HCT116 (cell line): ENCODE measurements at regions not wholly inside any gene's neighbourhood (a gene's known extent, or its start where the extent isn't known, plus 50 kb on each side); places are given as distances from the start of the nearest gene placed in this dataset.

Source experiments
- ATAC-seq: fragments of 200-7000 bp; cut with Tn5 transposase; 2 replicates; pipeline ENCODE4 v1.9.1; 2020; ENCODE audit warnings: mild to moderate bottlenecking, moderate library complexity
- BruUV-seq: library from RNA; stranded (reverse); fragments of 400-500 nt; replicated peaks from 2 replicates; lab custom pipeline; 2021; lab: Mats Ljungman, UMichigan
- CTCF ChIA-PET: fragments of 300-600 bp; sonication (Branson Sonifier 250); formaldehyde crosslinking; loops from one replicate; lab custom pipeline; 2021; ENCODE audit warnings: antibody characterized with exemption; lab: Charles Lee
- POLR2A ChIA-PET: fragments of 300-600, 350-600 bp; sonication (Branson Sonifier 250); formaldehyde crosslinking; loops from one replicate; lab custom pipeline; 2021; ENCODE audit warnings: antibody characterized with exemption; lab: Charles Lee
- RAD21 ChIA-PET, 2 experiments: fragments of 300-600 bp; sonication (Branson Sonifier 250); formaldehyde crosslinking; loops; one replicate each; lab custom pipeline; 2023; ENCODE audit warnings: low total read pairs in 2 of 2; ENCODE audit not compliant: uncharacterized antibody in 2 of 2, unreplicated experiment in 2 of 2, low non-redundant PET in 1 of 2; lab: Charles Lee
- DNase-seq: peaks from one replicate; pipeline ENCODE4 v3.0.0-alpha.2; 2010; ENCODE audit warnings: low read depth, low spot score
- H2AFZ ChIP-seq: fragments of 200-600 bp; shearing (Covaris generic), sonication (generic); 2 replicates; pipeline ENCODE4 v1.6.1; 2017; ENCODE audit warnings: low read depth, mixed run types, mixed read lengths, antibody characterized with exemption, low read length; ENCODE audit not compliant: poor library complexity, severe bottlenecking
- H3K27ac ChIP-seq: 2 replicates; pipeline ENCODE4 v1.5.1; 2012; ENCODE audit warnings: low read depth, low read length
- H3K27me3 ChIP-seq: fragments of 200-600 bp; sonication (generic); 2 replicates; pipeline ENCODE4 v1.6.1; 2016; ENCODE audit warnings: mixed run types, low read length, mixed read lengths; ENCODE audit not compliant: insufficient read depth
- H3K36me3 ChIP-seq, 2 experiments: fragments of 200-500 bp in 1 of 2; fragments of 200-600 bp in 1 of 2; sonication (Bioruptor generic) in 1 of 2; sonication (generic) in 1 of 2; 2 replicates each; pipeline versions ENCODE4 v1.5.1 to v1.6.1; 2014 to 2016; ENCODE audit warnings: low read length in 2 of 2, inconsistent platforms in 1 of 2, mixed read lengths in 1 of 2, mixed run types in 1 of 2; ENCODE audit not compliant: insufficient read depth in 2 of 2, control insufficient read depth in 1 of 2
- H3K4me1 ChIP-seq, 2 experiments: fragments of 200-600 bp in 1 of 2; sonication (generic) in 1 of 2; 2 replicates each; pipeline versions ENCODE4 v1.5.1 to v1.6.1; 2012 to 2017; ENCODE audit warnings: low read length in 2 of 2, inconsistent platforms in 1 of 2, mild to moderate bottlenecking in 1 of 2, mixed read lengths in 1 of 2, mixed run types in 1 of 2, moderate library complexity in 1 of 2; ENCODE audit not compliant: insufficient read depth in 2 of 2, control insufficient read depth in 1 of 2
- H3K4me2 ChIP-seq: fragments of 200-600 bp; sonication (generic); 2 replicates; pipeline ENCODE4 v1.6.1; 2017; ENCODE audit warnings: mixed run types, low read length, mixed read lengths
- H3K4me3 ChIP-seq, 2 experiments: fragments of 200-600 bp in 1 of 2; sonication (generic) in 1 of 2; replicated peaks in 1 of 2; 2 replicates each; pipeline ENCODE4 v1.5.1; 2011 to 2016; ENCODE audit warnings: low read length in 2 of 2, control low read depth in 1 of 2, low read depth in 1 of 2, mild to moderate bottlenecking in 1 of 2, mixed read lengths in 1 of 2, mixed run types in 1 of 2
- H3K79me2 ChIP-seq: fragments of 200-600 bp; sonication (generic); 2 replicates; pipeline ENCODE4 v1.6.1; 2017; ENCODE audit warnings: mild to moderate bottlenecking, mixed run types, low read length, moderate library complexity, mixed read lengths; ENCODE audit not compliant: insufficient read depth
- H3K9ac ChIP-seq: fragments of 200-600 bp; sonication (generic); 2 replicates; pipeline ENCODE4 v1.6.1; 2016; ENCODE audit warnings: low read length, mixed read lengths
- H3K9me2 ChIP-seq: fragments of 200-600 bp; sonication (generic), shearing (Covaris generic); 2 replicates; pipeline ENCODE4 v1.6.1; 2017; ENCODE audit warnings: mixed run types, mild to moderate bottlenecking, moderate library complexity; ENCODE audit not compliant: insufficient read depth
- H3K9me3 ChIP-seq, 2 experiments: fragments of 200-500 bp in 1 of 2; fragments of 200-600 bp in 1 of 2; sonication (Bioruptor generic) in 1 of 2; sonication (generic) in 1 of 2; 2 replicates each; pipeline ENCODE4 v1.6.1; 2014 to 2017; ENCODE audit warnings: low read length in 2 of 2, mixed read lengths in 2 of 2, inconsistent platforms in 1 of 2, low read depth in 1 of 2, mild to moderate bottlenecking in 1 of 2, mixed run types in 1 of 2, moderate library complexity in 1 of 2; ENCODE audit not compliant: control insufficient read depth in 1 of 2, insufficient read depth in 1 of 2
- H4K20me1 ChIP-seq: fragments of 200-600 bp; sonication (generic), shearing (Covaris generic); 2 replicates; pipeline ENCODE4 v1.6.1; 2017; ENCODE audit warnings: mixed run types, mild to moderate bottlenecking, moderate library complexity; ENCODE audit not compliant: insufficient read depth
- CEBPB ChIP-seq: IDR thresholded peaks from 2 replicates; pipeline ENCODE4 v1.6.1; 2012; ENCODE audit warnings: low read depth
- EGR1 ChIP-seq: IDR thresholded peaks from 2 replicates; pipeline ENCODE4 v1.6.1; 2012; ENCODE audit warnings: low read depth
- EZH2 ChIP-seq: fragments of 200-600 bp; sonication (generic); IDR thresholded peaks from 2 replicates; pipeline ENCODE4 v1.6.1; 2017; ENCODE audit warnings: antibody characterized with exemption, mixed run types
- FOSL1 ChIP-seq: IDR thresholded peaks from 2 replicates; pipeline ENCODE4 v1.6.1; 2012; ENCODE audit warnings: low read depth
- JUND ChIP-seq: IDR thresholded peaks from 2 replicates; pipeline ENCODE4 v1.6.1; 2012
- POLR2A ChIP-seq: IDR thresholded peaks from 2 replicates; pipeline ENCODE4 v1.7.0; 2011; ENCODE audit warnings: borderline replicate concordance; ENCODE audit not compliant: insufficient read depth, insufficient read length; ENCODE audit errors: extremely low read depth
- SIN3A ChIP-seq: IDR thresholded peaks from 2 replicates; pipeline ENCODE4 v1.6.1; 2012; ENCODE audit warnings: low read depth
- SP1 ChIP-seq: IDR thresholded peaks from 2 replicates; pipeline ENCODE4 v1.6.1; 2012; ENCODE audit warnings: low read depth
- SRF ChIP-seq: IDR thresholded peaks from 2 replicates; pipeline ENCODE4 v1.6.1; 2012; ENCODE audit warnings: low read depth
- TCF7L2 ChIP-seq: IDR thresholded peaks from 2 replicates; pipeline ENCODE4 v1.7.0; 2011; ENCODE audit warnings: borderline replicate concordance, inconsistent platforms; ENCODE audit not compliant: insufficient read depth, insufficient read length; ENCODE audit errors: extremely low read depth
- YY1 ChIP-seq: IDR thresholded peaks from 2 replicates; pipeline ENCODE4 v1.6.1; 2011; ENCODE audit warnings: low read length, low read depth, moderate library complexity, mild to moderate bottlenecking; ENCODE audit not compliant: insufficient replicate concordance; ENCODE audit errors: extremely low read depth
- ZFX ChIP-seq: fragments of 450-650 bp; IDR thresholded peaks from 2 replicates; pipeline ENCODE4 v1.6.1; 2017
- intact Hi-C: fragments of 100-400 bp; cut with micrococcal nuclease; formaldehyde crosslinking; loops from 2 replicates; pipeline ENCODE4 v1.10.0; 2022
- TF ChIP-seq, protein P1 (sequence below): IDR thresholded peaks from 2 replicates; pipeline ENCODE4 v1.6.1; 2012
- TF ChIP-seq, protein P2 (sequence below): IDR thresholded peaks from 2 replicates; pipeline ENCODE4 v1.6.1; 2011; ENCODE audit warnings: mild to moderate bottlenecking, low read length, moderate library complexity; ENCODE audit not compliant: insufficient replicate concordance; ENCODE audit errors: extremely low read depth
- TF ChIP-seq, protein P3 (sequence below): IDR thresholded peaks from 2 replicates; pipeline ENCODE4 v1.6.1; 2012; ENCODE audit warnings: low read depth
- TF ChIP-seq, protein P4 (sequence below): IDR thresholded peaks from 2 replicates; pipeline ENCODE4 v1.6.1; 2012
- TF ChIP-seq, protein P5 (sequence below), 3 experiments: fragments of 200-600 bp in 1 of 3; sonication (generic) in 1 of 3; IDR thresholded peaks in 2 of 3; conservative IDR thresholded peaks in 1 of 3; 2 replicates each; pipeline ENCODE4 v1.5.1; 2012 to 2017; ENCODE audit warnings: low read depth in 2 of 3, low read length in 2 of 3, antibody characterized with exemption in 1 of 3, borderline replicate concordance in 1 of 3, control low read depth in 1 of 3, mild to moderate bottlenecking in 1 of 3, mixed read lengths in 1 of 3, mixed run types in 1 of 3, moderate library complexity in 1 of 3; ENCODE audit not compliant: insufficient read depth in 1 of 3

DNA sequence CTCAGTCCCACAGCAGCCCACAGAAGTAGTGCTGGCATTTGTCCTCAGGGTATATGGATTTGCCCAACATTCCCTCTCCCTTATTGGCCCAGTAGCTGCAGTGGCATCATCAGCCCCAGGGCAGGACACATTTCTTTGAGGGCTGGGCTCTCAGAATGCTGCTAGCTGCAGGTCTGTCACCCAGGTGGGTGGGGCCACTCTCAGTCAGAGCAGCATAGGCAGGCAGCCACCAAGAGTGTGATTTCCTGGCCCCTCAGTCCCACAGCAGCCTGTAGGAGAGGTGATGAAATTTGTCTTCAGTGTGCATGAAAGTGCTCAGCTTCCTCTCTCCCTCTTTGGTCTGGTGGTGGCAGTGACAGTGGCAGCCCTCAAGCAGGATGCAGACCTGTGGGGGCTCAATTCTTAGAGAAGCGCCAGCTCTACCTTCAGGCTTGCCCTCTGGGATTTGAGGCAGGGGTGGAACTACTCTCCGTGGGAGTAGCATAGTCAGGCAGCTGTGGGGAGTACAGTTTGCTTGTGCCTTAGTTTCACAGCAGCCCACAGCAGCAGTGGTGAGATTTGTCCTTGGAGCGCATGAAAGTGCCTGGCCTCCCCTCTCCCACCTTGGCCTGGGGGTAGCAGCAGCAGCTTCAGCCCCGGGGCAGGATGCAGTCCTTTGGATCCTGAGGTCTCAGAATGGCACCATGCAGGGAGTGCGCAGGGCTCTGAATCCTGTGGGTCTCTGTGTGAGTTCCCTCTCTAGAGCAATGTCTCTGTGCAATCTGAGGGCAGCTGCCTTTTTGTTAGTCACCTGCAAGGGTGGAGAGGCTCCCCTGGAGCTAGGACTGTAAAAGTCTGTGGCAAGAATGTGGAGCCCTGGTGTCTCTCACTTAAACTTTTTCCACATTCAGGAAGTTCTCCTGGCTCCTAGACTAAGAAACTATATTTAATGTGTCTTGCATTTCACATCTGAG is 1229.1 kb downstream of the ROBO2 start:
- Histone ChIP-seq H3K9me3 (peaks cover 0 to 27% of the 10 kb centered on the region in 2 experiments; a peak in 2 of 4 replicates), H3K9me2 (no peaks in the 10 kb centered on the region), H3K36me3 (no peaks in the 10 kb centered on the region), H3K4me3 (no peak overlapping the region), H2AFZ (no peak overlapping the region), H3K9ac (no peak overlapping the region), H3K27ac (no peak overlapping the region), H3K4me2 (no peak overlapping the region), H4K20me1 (no peaks in the 10 kb centered on the region), H3K27me3 (no peaks in the 10 kb centered on the region), H3K4me1 (no peaks in the 10 kb centered on the region), H3K79me2 (no peaks in the 10 kb centered on the region)
- ChIA-PET POLR2A (no interaction called here), RAD21 (no interaction called here), CTCF (no interaction called here)
- BruUV-seq: no TSS peak
- intact Hi-C loops: no loop called here
- DNase-seq (no peak), ATAC-seq (no peak)
- no peak for TF ChIP-seq YY1
- no peak for TF ChIP-seq POLR2A
- TF ChIP-seq, protein P1, sequence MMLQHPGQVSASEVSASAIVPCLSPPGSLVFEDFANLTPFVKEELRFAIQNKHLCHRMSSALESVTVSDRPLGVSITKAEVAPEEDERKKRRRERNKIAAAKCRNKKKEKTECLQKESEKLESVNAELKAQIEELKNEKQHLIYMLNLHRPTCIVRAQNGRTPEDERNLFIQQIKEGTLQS: no peak
- TF ChIP-seq SP1: no peak
- TF ChIP-seq ZFX: no peak
- TF ChIP-seq EZH2: no peak
- TF ChIP-seq TCF7L2: no peak
- TF ChIP-seq JUND: no peak
- TF ChIP-seq SRF: no peak
- TF ChIP-seq, protein P2, sequence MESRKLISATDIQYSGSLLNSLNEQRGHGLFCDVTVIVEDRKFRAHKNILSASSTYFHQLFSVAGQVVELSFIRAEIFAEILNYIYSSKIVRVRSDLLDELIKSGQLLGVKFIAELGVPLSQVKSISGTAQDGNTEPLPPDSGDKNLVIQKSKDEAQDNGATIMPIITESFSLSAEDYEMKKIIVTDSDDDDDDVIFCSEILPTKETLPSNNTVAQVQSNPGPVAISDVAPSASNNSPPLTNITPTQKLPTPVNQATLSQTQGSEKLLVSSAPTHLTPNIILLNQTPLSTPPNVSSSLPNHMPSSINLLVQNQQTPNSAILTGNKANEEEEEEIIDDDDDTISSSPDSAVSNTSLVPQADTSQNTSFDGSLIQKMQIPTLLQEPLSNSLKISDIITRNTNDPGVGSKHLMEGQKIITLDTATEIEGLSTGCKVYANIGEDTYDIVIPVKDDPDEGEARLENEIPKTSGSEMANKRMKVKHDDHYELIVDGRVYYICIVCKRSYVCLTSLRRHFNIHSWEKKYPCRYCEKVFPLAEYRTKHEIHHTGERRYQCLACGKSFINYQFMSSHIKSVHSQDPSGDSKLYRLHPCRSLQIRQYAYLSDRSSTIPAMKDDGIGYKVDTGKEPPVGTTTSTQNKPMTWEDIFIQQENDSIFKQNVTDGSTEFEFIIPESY: no peak
- TF ChIP-seq CEBPB: no peak
- TF ChIP-seq, protein P3, sequence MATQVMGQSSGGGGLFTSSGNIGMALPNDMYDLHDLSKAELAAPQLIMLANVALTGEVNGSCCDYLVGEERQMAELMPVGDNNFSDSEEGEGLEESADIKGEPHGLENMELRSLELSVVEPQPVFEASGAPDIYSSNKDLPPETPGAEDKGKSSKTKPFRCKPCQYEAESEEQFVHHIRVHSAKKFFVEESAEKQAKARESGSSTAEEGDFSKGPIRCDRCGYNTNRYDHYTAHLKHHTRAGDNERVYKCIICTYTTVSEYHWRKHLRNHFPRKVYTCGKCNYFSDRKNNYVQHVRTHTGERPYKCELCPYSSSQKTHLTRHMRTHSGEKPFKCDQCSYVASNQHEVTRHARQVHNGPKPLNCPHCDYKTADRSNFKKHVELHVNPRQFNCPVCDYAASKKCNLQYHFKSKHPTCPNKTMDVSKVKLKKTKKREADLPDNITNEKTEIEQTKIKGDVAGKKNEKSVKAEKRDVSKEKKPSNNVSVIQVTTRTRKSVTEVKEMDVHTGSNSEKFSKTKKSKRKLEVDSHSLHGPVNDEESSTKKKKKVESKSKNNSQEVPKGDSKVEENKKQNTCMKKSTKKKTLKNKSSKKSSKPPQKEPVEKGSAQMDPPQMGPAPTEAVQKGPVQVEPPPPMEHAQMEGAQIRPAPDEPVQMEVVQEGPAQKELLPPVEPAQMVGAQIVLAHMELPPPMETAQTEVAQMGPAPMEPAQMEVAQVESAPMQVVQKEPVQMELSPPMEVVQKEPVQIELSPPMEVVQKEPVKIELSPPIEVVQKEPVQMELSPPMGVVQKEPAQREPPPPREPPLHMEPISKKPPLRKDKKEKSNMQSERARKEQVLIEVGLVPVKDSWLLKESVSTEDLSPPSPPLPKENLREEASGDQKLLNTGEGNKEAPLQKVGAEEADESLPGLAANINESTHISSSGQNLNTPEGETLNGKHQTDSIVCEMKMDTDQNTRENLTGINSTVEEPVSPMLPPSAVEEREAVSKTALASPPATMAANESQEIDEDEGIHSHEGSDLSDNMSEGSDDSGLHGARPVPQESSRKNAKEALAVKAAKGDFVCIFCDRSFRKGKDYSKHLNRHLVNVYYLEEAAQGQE: no peak
- no peak for TF ChIP-seq SIN3A
- no peak for TF ChIP-seq FOSL1
- no peak for TF ChIP-seq EGR1
- TF ChIP-seq, protein P4, sequence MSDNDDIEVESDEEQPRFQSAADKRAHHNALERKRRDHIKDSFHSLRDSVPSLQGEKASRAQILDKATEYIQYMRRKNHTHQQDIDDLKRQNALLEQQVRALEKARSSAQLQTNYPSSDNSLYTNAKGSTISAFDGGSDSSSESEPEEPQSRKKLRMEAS: no peak
- TF ChIP-seq, protein P5, sequence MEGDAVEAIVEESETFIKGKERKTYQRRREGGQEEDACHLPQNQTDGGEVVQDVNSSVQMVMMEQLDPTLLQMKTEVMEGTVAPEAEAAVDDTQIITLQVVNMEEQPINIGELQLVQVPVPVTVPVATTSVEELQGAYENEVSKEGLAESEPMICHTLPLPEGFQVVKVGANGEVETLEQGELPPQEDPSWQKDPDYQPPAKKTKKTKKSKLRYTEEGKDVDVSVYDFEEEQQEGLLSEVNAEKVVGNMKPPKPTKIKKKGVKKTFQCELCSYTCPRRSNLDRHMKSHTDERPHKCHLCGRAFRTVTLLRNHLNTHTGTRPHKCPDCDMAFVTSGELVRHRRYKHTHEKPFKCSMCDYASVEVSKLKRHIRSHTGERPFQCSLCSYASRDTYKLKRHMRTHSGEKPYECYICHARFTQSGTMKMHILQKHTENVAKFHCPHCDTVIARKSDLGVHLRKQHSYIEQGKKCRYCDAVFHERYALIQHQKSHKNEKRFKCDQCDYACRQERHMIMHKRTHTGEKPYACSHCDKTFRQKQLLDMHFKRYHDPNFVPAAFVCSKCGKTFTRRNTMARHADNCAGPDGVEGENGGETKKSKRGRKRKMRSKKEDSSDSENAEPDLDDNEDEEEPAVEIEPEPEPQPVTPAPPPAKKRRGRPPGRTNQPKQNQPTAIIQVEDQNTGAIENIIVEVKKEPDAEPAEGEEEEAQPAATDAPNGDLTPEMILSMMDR (IDR thresholded peaks at IDR 0.05 in 2 of 3, conservative IDR thresholded peaks at IDR 0.05 in 1 of 3; ENCODE audit: borderline replicate concordance in 1 of 3, insufficient read depth in 1 of 3, low read depth in 2 of 3, low read length in 2 of 3): no peak
